ENCODE measurements at regions not wholly inside any gene's neighbourhood (a gene's known extent, or its start where the extent isn't known, plus 50 kb on each side); places are given as distances from the start of the nearest gene placed in this dataset.

DNA sequence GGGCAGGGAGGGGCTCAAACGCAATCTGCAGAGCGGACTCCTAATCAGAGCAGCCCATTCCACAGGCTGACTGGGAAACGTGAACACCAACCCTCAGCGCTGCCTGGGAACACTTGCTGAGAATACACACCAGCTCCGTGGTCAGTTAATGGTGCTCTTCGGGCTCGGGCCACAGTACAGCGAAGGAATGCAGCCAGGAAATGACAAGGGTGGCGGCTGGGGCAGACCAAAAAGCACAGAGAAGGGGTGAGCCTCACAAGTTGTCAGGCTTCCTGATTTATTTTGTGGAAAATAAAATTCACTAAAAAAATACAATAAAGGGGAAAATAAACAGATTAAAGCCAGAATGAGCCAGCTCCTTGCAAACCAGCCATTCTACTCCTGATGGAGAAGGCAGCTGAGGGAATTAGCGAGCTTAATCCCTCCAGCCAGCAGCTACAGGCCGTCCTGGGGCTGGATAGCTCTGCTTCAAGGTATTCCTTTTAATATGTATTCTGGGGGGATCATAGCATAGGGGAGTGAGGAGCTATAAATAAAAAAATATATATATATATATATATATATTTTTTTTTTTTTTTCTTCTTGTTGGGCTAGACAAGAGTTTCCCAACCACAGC is 165.5 kb upstream of the NTM start:
- H3K9me3 ChIP-seq: no peaks in the 10 kb centered on the region
- no peak overlapping the region for H3K27ac ChIP-seq
- H3K4me3 ChIP-seq: no peak overlapping the region
- H3K36me3 ChIP-seq: no peaks in the 10 kb centered on the region
- intact Hi-C loops (cut with DNase I; ENCODE audit: low total_unique reads): no loop called here
- no peak for DNase-seq (ENCODE audit: low spot score in 2 of 2)
- H3K27me3 ChIP-seq: peaks cover 0 to 5% of the 10 kb centered on the region in 2 donors
- H3K4me1 ChIP-seq: no peaks in the 10 kb centered on the region
- TF ChIP-seq POLR2A (IDR thresholded peaks at IDR 0.05) (no peak), POLR2AphosphoS5 (IDR thresholded peaks at IDR 0.05) (no peak)
- TF ChIP-seq, protein P1, sequence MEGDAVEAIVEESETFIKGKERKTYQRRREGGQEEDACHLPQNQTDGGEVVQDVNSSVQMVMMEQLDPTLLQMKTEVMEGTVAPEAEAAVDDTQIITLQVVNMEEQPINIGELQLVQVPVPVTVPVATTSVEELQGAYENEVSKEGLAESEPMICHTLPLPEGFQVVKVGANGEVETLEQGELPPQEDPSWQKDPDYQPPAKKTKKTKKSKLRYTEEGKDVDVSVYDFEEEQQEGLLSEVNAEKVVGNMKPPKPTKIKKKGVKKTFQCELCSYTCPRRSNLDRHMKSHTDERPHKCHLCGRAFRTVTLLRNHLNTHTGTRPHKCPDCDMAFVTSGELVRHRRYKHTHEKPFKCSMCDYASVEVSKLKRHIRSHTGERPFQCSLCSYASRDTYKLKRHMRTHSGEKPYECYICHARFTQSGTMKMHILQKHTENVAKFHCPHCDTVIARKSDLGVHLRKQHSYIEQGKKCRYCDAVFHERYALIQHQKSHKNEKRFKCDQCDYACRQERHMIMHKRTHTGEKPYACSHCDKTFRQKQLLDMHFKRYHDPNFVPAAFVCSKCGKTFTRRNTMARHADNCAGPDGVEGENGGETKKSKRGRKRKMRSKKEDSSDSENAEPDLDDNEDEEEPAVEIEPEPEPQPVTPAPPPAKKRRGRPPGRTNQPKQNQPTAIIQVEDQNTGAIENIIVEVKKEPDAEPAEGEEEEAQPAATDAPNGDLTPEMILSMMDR (IDR thresholded peaks at IDR 0.05): no peak

- no peak overlapping the region for H3K27ac ChIP-seq
- peaks cover 0 to 5% of the 10 kb centered on the region in 2 donors for H3K27me3 ChIP-seq
- TF ChIP-seq, protein P1 (IDR thresholded peaks at IDR 0.05): no peak
- TF ChIP-seq POLR2AphosphoS5 (IDR thresholded peaks at IDR 0.05) (no peak), POLR2A (IDR thresholded peaks at IDR 0.05) (no peak)
- H3K9me3 ChIP-seq: no peaks in the 10 kb centered on the region
- intact Hi-C loops (cut with DNase I; ENCODE audit: low total_unique reads): no loop called here
- H3K4me3 ChIP-seq: no peak overlapping the region
- H3K4me1 ChIP-seq: no peaks in the 10 kb centered on the region
- no peak for DNase-seq (ENCODE audit: low spot score in 2 of 2)
- no peaks in the 10 kb centered on the region for H3K36me3 ChIP-seq
These were observed 163.7 kb upstream of the NTM start for GRCh38 chr11:131206671-131207070.

DNA sequence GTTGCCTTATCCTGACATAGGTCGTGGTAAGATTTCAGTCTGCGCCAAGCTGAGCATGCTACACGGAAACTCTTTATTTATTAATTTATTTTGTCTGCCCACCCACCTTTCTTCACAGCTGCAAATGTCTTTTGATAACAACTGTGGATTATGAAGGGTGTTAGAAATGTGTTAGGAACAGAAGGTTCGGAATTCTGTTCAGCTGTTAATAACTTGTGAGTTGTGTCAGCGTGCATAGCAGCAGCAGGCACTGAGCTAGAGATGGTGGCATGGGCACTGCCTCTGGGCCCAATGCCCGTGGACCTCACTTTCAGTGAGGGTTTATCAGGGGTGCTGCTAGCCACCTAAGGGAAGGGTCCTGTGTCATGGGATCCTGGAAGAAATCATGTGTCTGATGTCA is 162.5 kb upstream of the NTM start:
- TF ChIP-seq POLR2A (IDR thresholded peaks at IDR 0.05) (no peak), POLR2AphosphoS5 (IDR thresholded peaks at IDR 0.05) (no peak)
- TF ChIP-seq, protein P1 (IDR thresholded peaks at IDR 0.05): no peak
- Histone ChIP-seq H3K27ac (no peak overlapping the region), H3K4me1 (no peaks in the 10 kb centered on the region), H3K4me3 (no peak overlapping the region), H3K9me3 (no peaks in the 10 kb centered on the region), H3K36me3 (no peaks in the 10 kb centered on the region), H3K27me3 (peaks cover 0 to 5% of the 10 kb centered on the region in 2 donors)
- intact Hi-C loops (cut with DNase I; ENCODE audit: low total_unique reads): no loop called here
- no peak for DNase-seq (ENCODE audit: low spot score in 2 of 2)

- Histone ChIP-seq H3K4me1 (no peaks in the 10 kb centered on the region), H3K4me3 (no peak overlapping the region), H3K27ac (no peak overlapping the region), H3K36me3 (no peaks in the 10 kb centered on the region), H3K9me3 (no peaks in the 10 kb centered on the region), H3K27me3 (no peaks in the 10 kb centered on the region)
- no peak for TF ChIP-seq POLR2AphosphoS5 (IDR thresholded peaks at IDR 0.05)
- intact Hi-C loops (cut with DNase I; ENCODE audit: low total_unique reads): no loop called here
- no peak for DNase-seq (ENCODE audit: low spot score in 2 of 2)
These were observed 152.8 kb upstream of the NTM start for GRCh38 chr11:131217313-131218310.

DNA sequence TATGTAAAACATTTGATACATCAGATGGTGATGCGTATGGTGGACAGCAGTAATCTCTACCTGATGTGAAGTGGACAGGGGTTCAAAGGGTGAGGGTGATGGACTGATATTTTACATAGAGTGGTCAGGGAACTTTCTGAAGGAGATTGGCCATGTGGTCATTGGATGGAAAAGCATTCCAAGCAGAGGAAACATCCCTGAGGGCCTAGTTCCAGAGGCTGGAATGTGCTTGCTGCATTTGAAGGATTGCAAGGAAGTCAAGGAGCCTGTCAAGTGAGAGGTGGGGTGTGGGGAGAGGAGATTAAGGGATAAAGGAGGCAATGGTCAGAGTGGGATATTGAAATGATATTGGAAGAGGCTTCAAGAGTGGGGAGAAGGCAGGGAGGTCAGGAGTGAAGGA is 151.9 kb upstream of the NTM start:
- Histone ChIP-seq H3K9me3 (no peaks in the 10 kb centered on the region), H3K4me1 (no peaks in the 10 kb centered on the region), H3K27me3 (no peaks in the 10 kb centered on the region), H3K27ac (no peak overlapping the region), H3K36me3 (no peaks in the 10 kb centered on the region), H3K4me3 (no peak overlapping the region)
- intact Hi-C loops (cut with DNase I; ENCODE audit: low total_unique reads): no loop called here
- no peak for DNase-seq (ENCODE audit: low spot score in 2 of 2)
- no peak for TF ChIP-seq POLR2AphosphoS5 (IDR thresholded peaks at IDR 0.05)
- TF ChIP-seq POLR2A (IDR thresholded peaks at IDR 0.05): no peak
- TF ChIP-seq, protein P1 (IDR thresholded peaks at IDR 0.05): no peak
